Natural killer cell (primary cell): ENCODE measurements at regions not wholly inside any gene's neighbourhood (a gene's known extent, or its start where the extent isn't known, plus 50 kb on each side); places are given as distances from the start of the nearest gene placed in this dataset.

Experiments
- ATAC-seq, 3 donors: fragments of 150-1000 bp in 2 of 3; fragments of 200-7000 bp in 1 of 3; cut with Tn5 transposase; 1 replicate in 1 of 3; 2 replicates in 2 of 3; pipeline ENCODE4 v1.10.0; 2021; ENCODE audit warnings: mild to moderate bottlenecking in 2 of 3, moderate library complexity in 2 of 3
- DNase-seq, 2 donors: peaks; one replicate each; pipeline versions ENCODE4 v3.0.0 to v3.0.0-alpha.2; 2013 to 2021; ENCODE audit warnings: mixed read lengths in 1 of 2
- H3K27ac ChIP-seq: one replicate; pipeline ENCODE4 v1.5.1; 2013; ENCODE audit warnings: mild to moderate bottlenecking, low read length
- H3K27me3 ChIP-seq: one replicate; pipeline ENCODE4 v1.6.1; 2013; ENCODE audit warnings: low read length; ENCODE audit not compliant: control insufficient read depth, insufficient read depth
- H3K36me3 ChIP-seq: one replicate; pipeline ENCODE4 v1.6.1; 2013; ENCODE audit warnings: low read length; ENCODE audit not compliant: control insufficient read depth, insufficient read depth
- H3K4me1 ChIP-seq: one replicate; pipeline ENCODE4 v1.6.1; 2013; ENCODE audit warnings: low read length; ENCODE audit not compliant: control insufficient read depth, insufficient read depth
- H3K4me3 ChIP-seq: one replicate; pipeline ENCODE4 v1.5.1; 2013; ENCODE audit warnings: low read length
- H3K9me3 ChIP-seq: one replicate; pipeline ENCODE4 v1.6.1; 2013; ENCODE audit warnings: low read length; ENCODE audit not compliant: control insufficient read depth, insufficient read depth
- H3K27ac Mint-ChIP-seq, 2 donors: one replicate each; pipeline ENCODE4 v1.8.0; 2022; ENCODE audit warnings: mild to moderate bottlenecking in 2 of 2, mixed read lengths in 2 of 2, moderate library complexity in 1 of 2
- H3K27me3 Mint-ChIP-seq, 2 donors: one replicate each; pipeline ENCODE4 v1.8.0; 2022; ENCODE audit warnings: low read depth in 2 of 2, mixed read lengths in 2 of 2
- H3K36me3 Mint-ChIP-seq: one replicate; pipeline ENCODE4 v1.8.0; 2022; ENCODE audit warnings: mixed read lengths
- H3K4me1 Mint-ChIP-seq, 2 donors: one replicate each; pipeline ENCODE4 v1.8.0; 2022; ENCODE audit warnings: mixed read lengths in 2 of 2
- H3K4me3 Mint-ChIP-seq: one replicate; pipeline ENCODE4 v1.8.0; 2022; ENCODE audit warnings: mild to moderate bottlenecking, moderate library complexity, mixed read lengths
- H3K9me3 Mint-ChIP-seq, 2 donors: one replicate each; pipeline ENCODE4 v1.8.0; 2022; ENCODE audit warnings: mixed read lengths in 2 of 2
- CTCF ChIP-seq: fragments of 200-600 bp; IDR thresholded peaks from one replicate; pipeline ENCODE4 v1.8.0; 2022; ENCODE audit warnings: antibody characterized with exemption
- WGBS: methylation state at CpG from one replicate; pipeline ENCODE4 v1.1.7; 2013; ENCODE audit warnings: missing lambda C conversion rate; ENCODE audit not compliant: insufficient coverage; 5-methylcytosine and 5-hydroxymethylcytosine counted together
- intact Hi-C: fragments of 100-400 bp; cut with micrococcal nuclease; formaldehyde crosslinking; loops from one replicate; pipeline ENCODE4 v1.14.2; 2022

GRCh38 chr7:20033621-20034400 is 183.4 kb downstream of the MACC1 start:
- no peaks in the 10 kb centered on the region for H3K4me1 Mint-ChIP-seq
- DNase-seq: no peak
- Histone ChIP-seq H3K4me3 (no peak overlapping the region), H3K27ac (no peak overlapping the region), H3K9me3 (no peaks in the 10 kb centered on the region), H3K36me3 (no peaks in the 10 kb centered on the region), H3K27me3 (no peaks in the 10 kb centered on the region), H3K4me1 (no peaks in the 10 kb centered on the region)
- no peak overlapping the region for H3K27ac Mint-ChIP-seq
- no peaks in the 10 kb centered on the region for H3K27me3 Mint-ChIP-seq
- peaks cover 0 to 2% of the 10 kb centered on the region in 2 donors for H3K9me3 Mint-ChIP-seq
- WGBS: 84% methylated on average over 3 of the region's 4 CpGs
- no peak for ATAC-seq
- H3K36me3 Mint-ChIP-seq: no peaks in the 10 kb centered on the region
- no peak overlapping the region for H3K4me3 Mint-ChIP-seq
- intact Hi-C loops: no loop called here
- TF ChIP-seq CTCF: no peak

- peaks cover 2 to 5% of the 10 kb centered on the region in 2 donors for H3K9me3 Mint-ChIP-seq
- TF ChIP-seq CTCF: no peak
- Histone ChIP-seq H3K4me1 (no peaks in the 10 kb centered on the region), H3K9me3 (no peaks in the 10 kb centered on the region), H3K27ac (no peak overlapping the region), H3K27me3 (no peaks in the 10 kb centered on the region), H3K36me3 (no peaks in the 10 kb centered on the region), H3K4me3 (no peak overlapping the region)
- H3K27ac Mint-ChIP-seq: no peak overlapping the region
- intact Hi-C loops: no loop called here
- H3K36me3 Mint-ChIP-seq: no peaks in the 10 kb centered on the region
- no peaks in the 10 kb centered on the region for H3K4me1 Mint-ChIP-seq
- DNase-seq: no peak
- WGBS: no CpG with 5 or more reads among the region's 1 CpG
- H3K27me3 Mint-ChIP-seq: no peaks in the 10 kb centered on the region
- no peak overlapping the region for H3K4me3 Mint-ChIP-seq
- ATAC-seq: no peak
Observed at GRCh38 chr7:20032741-20033140, 184.4 kb downstream of the MACC1 start.

- Histone ChIP-seq H3K4me3 (no peak overlapping the region), H3K27me3 (no peaks in the 10 kb centered on the region), H3K27ac (no peak overlapping the region), H3K4me1 (no peaks in the 10 kb centered on the region), H3K36me3 (no peaks in the 10 kb centered on the region), H3K9me3 (no peaks in the 10 kb centered on the region)
- Mint-ChIP-seq H3K4me1 (no peaks in the 10 kb centered on the region), H3K27me3 (no peaks in the 10 kb centered on the region), H3K4me3 (no peak overlapping the region), H3K27ac (no peak overlapping the region), H3K9me3 (peaks cover 2 to 9% of the 10 kb centered on the region in 2 donors), H3K36me3 (no peaks in the 10 kb centered on the region)
- TF ChIP-seq CTCF: no peak
- no peak for DNase-seq
- no peak for ATAC-seq
- intact Hi-C loops: no loop called here
Observed at GRCh38 chr7:20030915-20031362, 186.2 kb downstream of the MACC1 start.

GRCh38 chr7:20030417-20030816 is 186.8 kb downstream of the MACC1 start:
- H3K36me3 Mint-ChIP-seq: no peaks in the 10 kb centered on the region
- no peaks in the 10 kb centered on the region for H3K4me1 ChIP-seq
- ATAC-seq: no peak
- no peaks in the 10 kb centered on the region for H3K27me3 Mint-ChIP-seq
- no peak overlapping the region for H3K4me3 ChIP-seq
- H3K9me3 ChIP-seq: no peaks in the 10 kb centered on the region
- no peaks in the 10 kb centered on the region for H3K36me3 ChIP-seq
- WGBS: 50% methylated on average over 1 of the region's 2 CpGs
- no peak overlapping the region for H3K4me3 Mint-ChIP-seq
- no peak for TF ChIP-seq CTCF
- peaks cover 2 to 6% of the 10 kb centered on the region in 2 donors for H3K9me3 Mint-ChIP-seq
- DNase-seq: no peak
- no peak overlapping the region for H3K27ac Mint-ChIP-seq
- H3K27ac ChIP-seq: no peak overlapping the region
- intact Hi-C loops: no loop called here
- H3K4me1 Mint-ChIP-seq: no peaks in the 10 kb centered on the region
- H3K27me3 ChIP-seq: no peaks in the 10 kb centered on the region
